Neural progenitor cell (in vitro differentiated cells): ENCODE measurements at regions not wholly inside any gene's neighbourhood (a gene's known extent, or its start where the extent isn't known, plus 50 kb on each side); places are given as distances from the start of the nearest gene placed in this dataset.

Source experiments
- DNase-seq: peaks from one replicate; pipeline ENCODE4 v3.0.0-alpha.2; 2016; ENCODE audit warnings: low spot score
- H2AFZ ChIP-seq: fragments of 200-600 bp; sonication (generic); replicated peaks from 2 replicates; pipeline ENCODE4 v1.6.1; 2016; ENCODE audit warnings: antibody characterized with exemption
- H3F3A ChIP-seq: fragments of 200-600 bp; sonication (generic); 2 replicates; pipeline ENCODE4 v1.6.1; 2016; ENCODE audit warnings: antibody characterized with exemption, low read depth
- H3K27ac ChIP-seq: fragments of 200-600 bp; sonication (generic); 2 replicates; pipeline ENCODE4 v1.5.1; 2016; ENCODE audit warnings: mild to moderate bottlenecking
- H3K27me3 ChIP-seq: fragments of 200-600 bp; sonication (generic); 2 replicates; pipeline ENCODE4 v1.6.1; 2016; ENCODE audit warnings: mild to moderate bottlenecking, moderate library complexity
- H3K36me3 ChIP-seq: fragments of 200-600 bp; sonication (generic); 2 replicates; pipeline ENCODE4 v1.5.1; 2016
- H3K4me1 ChIP-seq: fragments of 200-600 bp; sonication (generic); 2 replicates; pipeline ENCODE4 v1.6.1; 2016; ENCODE audit warnings: mixed run types
- H3K4me2 ChIP-seq: fragments of 200-600 bp; sonication (generic); 2 replicates; pipeline ENCODE4 v1.6.1; 2016
- H3K4me3 ChIP-seq: fragments of 200-600 bp; sonication (generic); 2 replicates; pipeline ENCODE4 v1.5.1; 2016
- H3K79me2 ChIP-seq: fragments of 200-600 bp; sonication (generic); 2 replicates; pipeline ENCODE4 v1.6.1; 2016; ENCODE audit warnings: low read depth
- H3K9ac ChIP-seq: fragments of 200-600 bp; sonication (generic); 2 replicates; pipeline ENCODE4 v1.6.1; 2016
- H3K9me3 ChIP-seq: fragments of 200-600 bp; sonication (generic); 2 replicates; pipeline ENCODE4 v1.5.1; 2016; ENCODE audit warnings: low read depth
- H4K20me1 ChIP-seq: fragments of 200-600 bp; sonication (generic); 2 replicates; pipeline ENCODE4 v1.6.1; 2016; ENCODE audit warnings: low read depth
- H3K27ac Mint-ChIP-seq: 3 replicates; pipeline ENCODE4 v1.8.0; 2021; ENCODE audit warnings: mixed read lengths
- H3K27me3 Mint-ChIP-seq: 2 replicates; pipeline ENCODE4 v1.8.0; 2022; ENCODE audit warnings: low read depth, mild to moderate bottlenecking, inconsistent platforms, moderate library complexity, mixed read lengths; ENCODE audit not compliant: insufficient read depth
- H3K36me3 Mint-ChIP-seq: 3 replicates; pipeline ENCODE4 v1.8.0; 2021; ENCODE audit warnings: mixed read lengths
- H3K4me1 Mint-ChIP-seq: 3 replicates; pipeline ENCODE4 v1.8.0; 2021; ENCODE audit warnings: mixed read lengths
- H3K4me3 Mint-ChIP-seq: 3 replicates; pipeline ENCODE4 v1.8.0; 2021; ENCODE audit warnings: mild to moderate bottlenecking, moderate library complexity, mixed read lengths
- H3K9me3 Mint-ChIP-seq: 3 replicates; pipeline ENCODE4 v1.8.0; 2020; ENCODE audit warnings: mixed read lengths
- EZH2 ChIP-seq: fragments of 200-600 bp; sonication (generic); IDR thresholded peaks from 2 replicates; pipeline ENCODE4 v1.6.1; 2017; ENCODE audit warnings: antibody characterized with exemption, mild to moderate bottlenecking, moderate library complexity
- EZH2phosphoT487 ChIP-seq: fragments of 200-600 bp; sonication (generic); IDR thresholded peaks from 2 replicates; pipeline ENCODE4 v1.6.1; 2017; ENCODE audit warnings: antibody characterized with exemption
- TF ChIP-seq, protein P1 (sequence below): fragments of 200-600 bp; sonication (generic); IDR thresholded peaks from 2 replicates; pipeline ENCODE4 v1.5.1; 2017; ENCODE audit warnings: antibody characterized with exemption, mild to moderate bottlenecking

DNA sequence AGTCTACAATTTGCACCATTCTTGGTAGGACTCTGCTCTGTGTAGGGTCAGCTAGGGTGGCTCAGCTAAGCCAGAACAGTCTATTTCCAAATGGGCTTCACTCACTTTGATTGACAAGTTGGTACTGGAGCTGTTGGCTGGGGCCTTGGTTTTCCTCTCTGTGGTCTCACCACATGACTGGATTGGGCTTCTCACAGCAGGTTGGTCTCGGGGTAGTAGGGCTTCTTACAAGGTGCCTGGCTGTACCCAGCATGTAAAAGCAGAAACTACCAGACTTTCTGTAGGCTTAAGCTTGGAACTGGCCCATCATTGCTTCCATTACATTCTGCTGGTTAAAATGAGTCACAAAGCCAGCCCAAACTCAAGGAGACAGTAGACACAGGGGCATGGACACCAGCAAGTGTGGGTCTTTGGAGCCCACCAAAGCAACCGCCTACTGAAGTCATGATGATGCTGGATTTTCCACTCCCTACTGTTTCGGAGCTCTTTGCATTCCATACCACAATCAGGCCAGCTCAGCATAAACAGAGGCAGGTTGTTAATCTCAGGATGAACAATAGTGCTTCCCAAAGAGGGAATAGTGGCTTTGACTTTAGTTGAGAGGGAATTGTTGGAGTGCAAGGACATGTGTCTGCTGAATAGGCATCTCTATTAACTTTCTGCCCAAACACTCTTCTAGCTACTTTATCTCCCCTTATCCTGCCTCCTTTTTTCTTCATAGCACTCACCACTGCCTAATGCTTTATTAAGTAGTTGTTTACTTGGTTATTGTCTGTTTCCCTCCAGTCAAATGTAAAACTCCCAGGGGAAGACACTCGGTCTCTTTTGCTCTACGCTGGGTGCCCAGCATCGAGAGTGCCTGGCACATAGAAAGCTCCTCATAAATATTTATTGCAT, 78.0 kb upstream of the RARB start:
- no peaks in the 10 kb centered on the region for H3K27me3 Mint-ChIP-seq
- no peaks in the 10 kb centered on the region for H3K36me3 Mint-ChIP-seq
- no peak overlapping the region for H3K27ac Mint-ChIP-seq
- no peak overlapping the region for H2AFZ ChIP-seq
- H3K27ac ChIP-seq, result no peak overlapping the region
- no peaks in the 10 kb centered on the region for H3K9me3 ChIP-seq
- no peaks in the 10 kb centered on the region for H3K27me3 ChIP-seq
- H3K4me1 Mint-ChIP-seq, result peaks cover 14% of the 10 kb centered on the region
- no peaks in the 10 kb centered on the region for H4K20me1 ChIP-seq
- peak; percentile 36 for DNase-seq
- H3K4me1 ChIP-seq, result peaks cover 38% of the 10 kb centered on the region
- no peaks in the 10 kb centered on the region for H3K36me3 ChIP-seq
- H3K4me2 ChIP-seq, result peak overlapping the region; percentile 57
- no peak overlapping the region for H3K9ac ChIP-seq
- H3K9me3 Mint-ChIP-seq, result no peaks in the 10 kb centered on the region
- H3F3A ChIP-seq, result peaks cover 14% of the 10 kb centered on the region
- no peak overlapping the region for H3K4me3 Mint-ChIP-seq
- no peak for TF ChIP-seq EZH2
- TF ChIP-seq, protein P1, sequence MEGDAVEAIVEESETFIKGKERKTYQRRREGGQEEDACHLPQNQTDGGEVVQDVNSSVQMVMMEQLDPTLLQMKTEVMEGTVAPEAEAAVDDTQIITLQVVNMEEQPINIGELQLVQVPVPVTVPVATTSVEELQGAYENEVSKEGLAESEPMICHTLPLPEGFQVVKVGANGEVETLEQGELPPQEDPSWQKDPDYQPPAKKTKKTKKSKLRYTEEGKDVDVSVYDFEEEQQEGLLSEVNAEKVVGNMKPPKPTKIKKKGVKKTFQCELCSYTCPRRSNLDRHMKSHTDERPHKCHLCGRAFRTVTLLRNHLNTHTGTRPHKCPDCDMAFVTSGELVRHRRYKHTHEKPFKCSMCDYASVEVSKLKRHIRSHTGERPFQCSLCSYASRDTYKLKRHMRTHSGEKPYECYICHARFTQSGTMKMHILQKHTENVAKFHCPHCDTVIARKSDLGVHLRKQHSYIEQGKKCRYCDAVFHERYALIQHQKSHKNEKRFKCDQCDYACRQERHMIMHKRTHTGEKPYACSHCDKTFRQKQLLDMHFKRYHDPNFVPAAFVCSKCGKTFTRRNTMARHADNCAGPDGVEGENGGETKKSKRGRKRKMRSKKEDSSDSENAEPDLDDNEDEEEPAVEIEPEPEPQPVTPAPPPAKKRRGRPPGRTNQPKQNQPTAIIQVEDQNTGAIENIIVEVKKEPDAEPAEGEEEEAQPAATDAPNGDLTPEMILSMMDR, result no peak
- no peak for TF ChIP-seq EZH2phosphoT487
- no peak overlapping the region for H3K4me3 ChIP-seq
- no peaks in the 10 kb centered on the region for H3K79me2 ChIP-seq

DNA sequence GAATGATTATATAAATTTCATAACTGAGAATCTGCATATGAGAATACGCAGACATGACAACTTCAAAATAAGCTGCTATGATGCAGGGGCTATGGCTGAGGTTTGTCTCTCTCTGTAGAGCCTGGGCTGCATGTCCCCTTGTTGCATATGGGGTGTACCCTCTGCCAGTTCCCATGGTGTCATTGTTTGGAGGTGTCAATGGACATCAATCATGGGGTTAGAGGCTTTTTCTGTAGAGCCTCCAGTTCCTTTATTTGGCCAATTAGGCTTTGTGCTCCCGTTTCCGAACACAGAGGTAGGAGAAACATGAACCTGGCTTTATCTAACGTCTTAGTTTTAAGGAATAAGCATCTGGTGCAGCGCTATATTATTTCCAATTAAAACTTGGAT, 77.3 kb upstream of the RARB start:
- no peak overlapping the region for H3K27ac Mint-ChIP-seq
- Histone ChIP-seq H3K9ac (no peak overlapping the region), H3F3A (peaks cover 14% of the 10 kb centered on the region), H3K36me3 (no peaks in the 10 kb centered on the region), H3K9me3 (no peaks in the 10 kb centered on the region), H3K4me1 (peaks cover 44% of the 10 kb centered on the region), H4K20me1 (no peaks in the 10 kb centered on the region), H3K27ac (no peak overlapping the region), H3K79me2 (no peaks in the 10 kb centered on the region), H2AFZ (no peak overlapping the region), H3K4me2 (peak overlapping the region; percentile 57), H3K4me3 (peak overlapping the region; percentile 12), H3K27me3 (no peaks in the 10 kb centered on the region)
- no peak overlapping the region for H3K4me3 Mint-ChIP-seq
- H3K4me1 Mint-ChIP-seq, result peaks cover 14% of the 10 kb centered on the region
- no peaks in the 10 kb centered on the region for H3K27me3 Mint-ChIP-seq
- TF ChIP-seq EZH2 (no peak), EZH2phosphoT487 (no peak)
- TF ChIP-seq, protein P1, result no peak
- peak; percentile 58 for DNase-seq
- no peaks in the 10 kb centered on the region for H3K36me3 Mint-ChIP-seq
- H3K9me3 Mint-ChIP-seq, result no peaks in the 10 kb centered on the region

DNA sequence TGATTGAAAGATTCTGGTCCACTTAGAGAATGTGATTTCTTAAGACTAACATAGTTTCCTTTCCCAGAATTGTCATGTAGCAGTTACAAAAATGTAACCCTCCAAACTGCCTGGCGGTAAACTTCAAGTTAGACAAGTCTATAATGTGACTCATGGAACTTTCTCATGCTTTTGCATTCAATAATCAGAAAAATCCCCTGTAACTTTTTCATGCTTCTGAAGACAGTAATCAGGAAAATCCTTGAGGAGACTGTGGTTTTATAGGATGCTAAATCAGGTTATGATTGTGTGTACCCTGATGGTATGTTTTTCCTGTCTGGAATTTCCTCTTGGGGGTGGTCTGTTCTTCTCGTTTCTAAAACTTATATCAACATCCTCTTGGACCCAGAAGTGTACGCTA, 74.0 kb upstream of the RARB start:
- Histone ChIP-seq H3K9me3 (no peaks in the 10 kb centered on the region), H3K4me2 (no peak overlapping the region), H3F3A (peaks cover 14% of the 10 kb centered on the region), H3K27ac (no peak overlapping the region), H4K20me1 (no peaks in the 10 kb centered on the region), H2AFZ (no peak overlapping the region), H3K79me2 (no peaks in the 10 kb centered on the region), H3K27me3 (no peaks in the 10 kb centered on the region), H3K4me1 (peaks cover 36% of the 10 kb centered on the region), H3K4me3 (no peak overlapping the region), H3K9ac (no peak overlapping the region), H3K36me3 (no peaks in the 10 kb centered on the region)
- peaks cover 14% of the 10 kb centered on the region for H3K9me3 Mint-ChIP-seq
- TF ChIP-seq EZH2phosphoT487, result no peak
- TF ChIP-seq, protein P1, result no peak
- no peak for TF ChIP-seq EZH2
- DNase-seq, result no peak
- H3K4me1 Mint-ChIP-seq, result peaks cover 14% of the 10 kb centered on the region
- H3K4me3 Mint-ChIP-seq, result no peak overlapping the region
- H3K27ac Mint-ChIP-seq, result no peak overlapping the region
- no peaks in the 10 kb centered on the region for H3K36me3 Mint-ChIP-seq
- no peaks in the 10 kb centered on the region for H3K27me3 Mint-ChIP-seq
